Sigmoid colon (tissue), 4 donors: ENCODE measurements at regions not wholly inside any gene's neighbourhood (a gene's known extent, or its start where the extent isn't known, plus 50 kb on each side); places are given as distances from the start of the nearest gene placed in this dataset.

ENCODE experiments used
- POLR2A ChIP-seq, 2 donors: fragments of 450-650 bp; IDR thresholded peaks; one replicate each; pipeline ENCODE4 v1.6.1; 2016; ENCODE audit warnings: antibody characterized with exemption in 2 of 2, mild to moderate bottlenecking in 2 of 2, moderate library complexity in 2 of 2
- POLR2AphosphoS5 ChIP-seq, 4 donors: sonication (generic); formaldehyde crosslinking; IDR thresholded peaks; one replicate each; pipeline ENCODE4 v1.6.1; 2017; ENCODE audit warnings: antibody characterized with exemption in 4 of 4
- TF ChIP-seq, protein P1 (sequence below), 4 experiments: fragments of 450-650 bp in 3 of 4; fragments of 200-600 bp in 1 of 4; IDR thresholded peaks; one replicate each; pipeline ENCODE4 v1.5.1; 2016 to 2019; ENCODE audit warnings: antibody characterized with exemption in 4 of 4, mild to moderate bottlenecking in 3 of 4, moderate library complexity in 2 of 4

- TF ChIP-seq, protein P1, sequence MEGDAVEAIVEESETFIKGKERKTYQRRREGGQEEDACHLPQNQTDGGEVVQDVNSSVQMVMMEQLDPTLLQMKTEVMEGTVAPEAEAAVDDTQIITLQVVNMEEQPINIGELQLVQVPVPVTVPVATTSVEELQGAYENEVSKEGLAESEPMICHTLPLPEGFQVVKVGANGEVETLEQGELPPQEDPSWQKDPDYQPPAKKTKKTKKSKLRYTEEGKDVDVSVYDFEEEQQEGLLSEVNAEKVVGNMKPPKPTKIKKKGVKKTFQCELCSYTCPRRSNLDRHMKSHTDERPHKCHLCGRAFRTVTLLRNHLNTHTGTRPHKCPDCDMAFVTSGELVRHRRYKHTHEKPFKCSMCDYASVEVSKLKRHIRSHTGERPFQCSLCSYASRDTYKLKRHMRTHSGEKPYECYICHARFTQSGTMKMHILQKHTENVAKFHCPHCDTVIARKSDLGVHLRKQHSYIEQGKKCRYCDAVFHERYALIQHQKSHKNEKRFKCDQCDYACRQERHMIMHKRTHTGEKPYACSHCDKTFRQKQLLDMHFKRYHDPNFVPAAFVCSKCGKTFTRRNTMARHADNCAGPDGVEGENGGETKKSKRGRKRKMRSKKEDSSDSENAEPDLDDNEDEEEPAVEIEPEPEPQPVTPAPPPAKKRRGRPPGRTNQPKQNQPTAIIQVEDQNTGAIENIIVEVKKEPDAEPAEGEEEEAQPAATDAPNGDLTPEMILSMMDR (IDR thresholded peaks at IDR 0.05) = no peak
- TF ChIP-seq POLR2A (IDR thresholded peaks at IDR 0.05) (no peak), POLR2AphosphoS5 (IDR thresholded peaks at IDR 0.05) (no peak)
These were observed 260.1 kb downstream of the C12orf75 start for GRCh38 chr12:105590571-105590970.
